ENCODE measurements at regions not wholly inside any gene's neighbourhood (a gene's known extent, or its start where the extent isn't known, plus 50 kb on each side); places are given as distances from the start of the nearest gene placed in this dataset.
"Not testable (repeated sequence)": the region's sequence is repeated elsewhere in the genome, so short reads cannot be mapped to it uniquely, and the experiment has no call there.

DNA sequence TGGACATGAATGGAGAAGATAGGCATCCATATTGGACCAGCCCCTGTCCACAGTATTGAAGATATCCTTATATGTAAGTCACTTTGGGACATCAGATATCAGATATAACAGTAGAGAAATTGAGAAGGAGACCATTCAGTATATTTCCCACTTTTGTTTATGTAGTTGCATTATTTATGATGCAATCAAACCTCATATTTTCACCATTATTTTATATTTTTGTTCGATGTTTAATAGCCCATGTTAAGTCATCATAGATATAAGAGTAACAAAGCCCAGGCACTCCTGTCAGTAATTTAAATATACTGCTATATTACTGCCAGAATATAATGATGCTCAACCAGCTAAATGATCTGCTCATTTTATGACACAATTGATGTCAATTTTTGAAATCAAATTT lies 744.5 kb upstream of the EPHA7 start:
- Histone ChIP-seq H3K4me1 (ENCODE audit: control insufficient read depth, insufficient read depth, low read length) (no peaks in the 10 kb centered on the region), H3K9ac (ENCODE audit: low read length) (no peak overlapping the region), H3K36me3 (ENCODE audit: control insufficient read depth, insufficient read depth, low read length) (no peaks in the 10 kb centered on the region), H3K27me3 (ENCODE audit: control insufficient read depth, insufficient read depth, low read length) (no peaks in the 10 kb centered on the region), H3K4me3 (ENCODE audit: low read length) (no peak overlapping the region), H3K27ac (ENCODE audit: low read depth, low read length) (no peak overlapping the region)

DNA sequence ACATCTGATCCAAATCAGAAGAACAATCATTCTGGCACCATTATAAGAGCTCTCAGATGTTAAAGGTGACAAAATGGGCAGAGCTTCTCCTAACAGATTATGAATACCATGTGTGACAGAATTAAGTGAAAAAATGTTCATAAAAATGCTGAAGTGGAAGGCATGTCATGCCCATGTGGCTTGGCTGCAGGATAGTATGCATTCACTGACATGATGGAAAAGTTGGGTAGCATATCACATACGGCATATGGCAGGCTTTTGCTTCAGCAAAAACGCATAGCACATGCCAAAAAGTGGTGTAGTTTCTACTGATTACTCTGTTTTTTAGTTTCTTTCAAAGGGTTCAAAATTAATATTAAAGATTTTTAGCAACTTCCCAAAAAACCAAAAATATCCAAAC lies 731.5 kb upstream of the EPHA7 start:
- no peak overlapping the region for H3K9ac ChIP-seq (ENCODE audit: low read length)
- no peaks in the 10 kb centered on the region for H3K27me3 ChIP-seq (ENCODE audit: control insufficient read depth, insufficient read depth, low read length)
- H3K4me3 ChIP-seq (ENCODE audit: low read length), result no peak overlapping the region
- H3K4me1 ChIP-seq (ENCODE audit: control insufficient read depth, insufficient read depth, low read length), result no peaks in the 10 kb centered on the region
- no peaks in the 10 kb centered on the region for H3K36me3 ChIP-seq (ENCODE audit: control insufficient read depth, insufficient read depth, low read length)
- no peak overlapping the region for H3K27ac ChIP-seq (ENCODE audit: low read depth, low read length)

DNA sequence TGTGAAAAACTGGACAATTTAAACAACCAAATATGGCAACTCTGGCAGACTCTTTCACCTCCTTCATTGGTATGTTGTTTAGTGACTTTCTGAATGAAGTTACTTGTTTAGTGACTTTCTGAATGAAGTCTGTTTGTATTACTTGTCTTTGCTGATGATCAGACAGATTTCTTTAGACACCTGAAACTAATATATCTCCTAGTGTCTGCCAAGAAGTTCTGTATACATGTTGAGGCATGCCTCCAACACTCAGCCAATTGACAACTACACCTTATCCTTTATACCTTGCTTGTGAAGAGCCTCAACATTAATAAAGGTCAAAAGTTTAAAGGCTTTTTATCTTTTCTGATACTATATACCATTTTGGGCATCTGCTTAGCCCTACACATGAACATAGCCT lies 725.4 kb upstream of the EPHA7 start:
- no peaks in the 10 kb centered on the region for H3K4me1 ChIP-seq (ENCODE audit: control insufficient read depth, insufficient read depth, low read length)

DNA sequence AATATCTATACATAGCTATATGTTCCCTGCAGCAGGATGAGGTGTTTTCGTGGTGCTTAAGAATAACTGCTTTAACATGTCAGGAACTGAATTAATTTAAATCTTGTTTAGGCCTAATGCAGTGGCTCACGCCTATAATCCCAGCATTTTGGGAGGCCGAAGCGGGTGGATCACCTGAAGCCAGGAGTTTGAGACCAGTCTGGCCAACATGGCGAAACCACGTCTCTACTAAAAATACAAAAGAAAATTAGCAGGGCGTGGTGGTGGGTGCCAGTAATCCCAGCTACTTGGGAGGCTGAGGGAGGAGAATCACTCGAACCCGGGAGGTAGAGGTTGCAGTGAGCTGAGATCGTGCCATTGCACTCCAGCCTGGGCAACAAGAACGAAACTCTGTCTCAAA lies 717.8 kb upstream of the EPHA7 start:
- H3K4me3 ChIP-seq (ENCODE audit: low read length); H3K27ac ChIP-seq (ENCODE audit: low read depth, low read length); H3K9ac ChIP-seq (ENCODE audit: low read length); H3K27me3 ChIP-seq (ENCODE audit: control insufficient read depth, insufficient read depth, low read length); H3K4me1 ChIP-seq (ENCODE audit: control insufficient read depth, insufficient read depth, low read length); H3K36me3 ChIP-seq (ENCODE audit: control insufficient read depth, insufficient read depth, low read length): not testable (repeated sequence)

More for the DNA sequence above, 725.4 kb upstream of the EPHA7 start:
- Histone ChIP-seq H3K36me3 (ENCODE audit: control insufficient read depth, insufficient read depth, low read length) (no peaks in the 10 kb centered on the region), H3K4me3 (ENCODE audit: low read length) (no peak overlapping the region), H3K9ac (ENCODE audit: low read length) (no peak overlapping the region), H3K27me3 (ENCODE audit: control insufficient read depth, insufficient read depth, low read length) (no peaks in the 10 kb centered on the region), H3K27ac (ENCODE audit: low read depth, low read length) (no peak overlapping the region)

DNA sequence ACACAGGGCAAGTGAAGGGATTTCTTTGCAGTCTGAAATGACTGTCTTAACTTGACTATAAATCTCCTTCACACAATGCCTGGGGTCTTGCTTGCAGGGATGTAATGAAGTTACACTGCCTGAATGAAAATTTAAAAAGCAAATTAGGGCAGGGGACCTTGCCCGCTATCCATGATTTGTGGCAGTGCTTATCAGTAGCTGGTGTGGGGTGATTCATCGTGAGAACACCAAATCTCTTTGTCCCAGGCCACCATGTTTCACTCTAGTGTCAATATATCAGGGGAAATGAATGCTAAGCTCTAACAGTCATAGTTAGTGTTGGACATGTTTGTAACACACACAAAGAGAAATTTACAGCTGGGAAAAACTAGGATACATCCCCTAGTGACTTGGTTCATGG lies 713.7 kb upstream of the EPHA7 start:
- Histone ChIP-seq H3K4me1 (ENCODE audit: control insufficient read depth, insufficient read depth, low read length) (no peaks in the 10 kb centered on the region), H3K9ac (ENCODE audit: low read length) (no peak overlapping the region), H3K27ac (ENCODE audit: low read depth, low read length) (no peak overlapping the region), H3K36me3 (ENCODE audit: control insufficient read depth, insufficient read depth, low read length) (no peaks in the 10 kb centered on the region), H3K4me3 (ENCODE audit: low read length) (no peak overlapping the region), H3K27me3 (ENCODE audit: control insufficient read depth, insufficient read depth, low read length) (no peaks in the 10 kb centered on the region)

DNA sequence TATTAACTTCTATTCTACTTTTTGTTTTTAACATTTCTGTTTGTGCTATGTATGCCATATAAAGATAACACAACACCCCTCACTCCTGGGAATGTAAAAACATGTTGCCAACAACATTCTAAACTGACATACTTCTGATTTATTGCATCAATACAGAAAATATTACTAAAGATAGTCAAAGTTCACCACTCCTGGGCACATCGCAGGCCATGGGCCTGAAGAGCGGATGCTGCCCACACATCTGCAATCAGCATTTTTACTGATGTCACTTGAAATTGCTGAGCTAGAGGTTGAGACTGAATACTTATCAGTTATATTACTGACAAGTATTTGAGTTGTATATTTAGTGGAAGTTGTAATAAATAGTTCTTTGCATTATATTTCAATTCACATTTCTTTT lies 711.9 kb upstream of the EPHA7 start:
- Histone ChIP-seq H3K27me3 (ENCODE audit: control insufficient read depth, insufficient read depth, low read length) (no peaks in the 10 kb centered on the region), H3K4me3 (ENCODE audit: low read length) (no peak overlapping the region), H3K9ac (ENCODE audit: low read length) (no peak overlapping the region), H3K36me3 (ENCODE audit: control insufficient read depth, insufficient read depth, low read length) (no peaks in the 10 kb centered on the region), H3K4me1 (ENCODE audit: control insufficient read depth, insufficient read depth, low read length) (no peaks in the 10 kb centered on the region), H3K27ac (ENCODE audit: low read depth, low read length) (no peak overlapping the region)

DNA sequence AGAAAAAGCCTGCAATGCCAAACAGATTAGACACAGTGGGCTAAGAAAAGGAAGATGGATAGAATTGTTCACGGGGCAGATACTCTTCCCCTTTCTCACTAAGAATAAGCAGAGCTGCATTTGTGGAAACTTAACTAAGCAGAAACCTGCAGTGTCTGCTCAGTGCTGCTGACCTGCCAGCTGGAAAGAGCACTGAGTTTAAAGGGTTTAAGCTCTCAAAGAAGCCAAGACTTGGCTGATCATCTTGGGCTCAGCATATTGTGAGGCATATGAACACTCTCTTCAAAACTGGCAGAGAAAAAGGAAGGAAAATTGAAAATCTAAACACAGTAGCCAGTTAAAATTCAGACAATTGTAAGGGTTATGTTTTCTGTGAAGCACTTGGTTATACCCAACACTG lies 711.1 kb upstream of the EPHA7 start:
- Histone ChIP-seq H3K27ac (ENCODE audit: low read depth, low read length) (no peak overlapping the region), H3K27me3 (ENCODE audit: control insufficient read depth, insufficient read depth, low read length) (no peaks in the 10 kb centered on the region), H3K9ac (ENCODE audit: low read length) (no peak overlapping the region), H3K36me3 (ENCODE audit: control insufficient read depth, insufficient read depth, low read length) (no peaks in the 10 kb centered on the region), H3K4me3 (ENCODE audit: low read length) (no peak overlapping the region), H3K4me1 (ENCODE audit: control insufficient read depth, insufficient read depth, low read length) (no peaks in the 10 kb centered on the region)

DNA sequence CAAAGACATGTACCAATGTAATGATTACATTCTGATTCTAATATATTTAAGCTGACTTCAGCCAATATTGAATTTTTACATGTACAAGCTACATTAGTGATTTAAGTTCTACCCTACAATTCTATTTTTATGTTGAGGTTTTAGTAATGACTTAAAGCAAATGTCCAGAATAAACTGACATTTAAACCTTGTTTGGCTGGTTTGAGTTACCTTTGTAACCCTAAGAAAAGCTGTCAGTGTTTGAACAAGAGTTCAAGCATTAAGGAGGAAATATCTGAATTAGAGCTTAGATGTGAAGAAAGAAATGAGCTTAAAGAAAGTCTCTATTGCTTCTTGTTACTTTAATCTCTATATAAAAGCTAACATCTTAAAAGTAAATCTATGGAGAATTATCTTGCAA lies 710.6 kb upstream of the EPHA7 start:
- Histone ChIP-seq H3K27ac (ENCODE audit: low read depth, low read length) (no peak overlapping the region), H3K27me3 (ENCODE audit: control insufficient read depth, insufficient read depth, low read length) (no peaks in the 10 kb centered on the region), H3K9ac (ENCODE audit: low read length) (no peak overlapping the region), H3K4me3 (ENCODE audit: low read length) (no peak overlapping the region), H3K36me3 (ENCODE audit: control insufficient read depth, insufficient read depth, low read length) (no peaks in the 10 kb centered on the region), H3K4me1 (ENCODE audit: control insufficient read depth, insufficient read depth, low read length) (no peaks in the 10 kb centered on the region)

DNA sequence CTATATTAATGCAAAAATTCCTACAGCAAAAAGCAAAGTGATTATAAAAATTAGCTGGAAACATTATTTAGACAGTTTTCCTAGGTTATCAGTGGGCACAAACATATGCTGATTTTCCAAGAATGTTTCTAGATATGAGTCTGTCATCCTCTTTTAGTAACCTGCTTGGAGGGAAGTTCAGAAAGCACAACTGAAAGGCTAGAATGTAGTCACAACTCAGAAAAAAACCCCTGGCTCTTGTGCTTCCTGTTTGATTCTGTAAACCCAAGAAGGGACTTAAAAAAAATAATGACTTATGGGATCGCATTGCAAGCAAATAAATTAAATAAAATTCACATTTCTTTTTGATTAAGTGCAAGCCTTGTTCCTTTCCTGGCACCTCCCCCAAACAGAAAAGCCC lies 708.4 kb upstream of the EPHA7 start:
- Histone ChIP-seq H3K9ac (ENCODE audit: low read length) (no peak overlapping the region), H3K4me1 (ENCODE audit: control insufficient read depth, insufficient read depth, low read length) (no peaks in the 10 kb centered on the region), H3K4me3 (ENCODE audit: low read length) (no peak overlapping the region), H3K27ac (ENCODE audit: low read depth, low read length) (no peak overlapping the region), H3K27me3 (ENCODE audit: control insufficient read depth, insufficient read depth, low read length) (no peaks in the 10 kb centered on the region), H3K36me3 (ENCODE audit: control insufficient read depth, insufficient read depth, low read length) (no peaks in the 10 kb centered on the region)

DNA sequence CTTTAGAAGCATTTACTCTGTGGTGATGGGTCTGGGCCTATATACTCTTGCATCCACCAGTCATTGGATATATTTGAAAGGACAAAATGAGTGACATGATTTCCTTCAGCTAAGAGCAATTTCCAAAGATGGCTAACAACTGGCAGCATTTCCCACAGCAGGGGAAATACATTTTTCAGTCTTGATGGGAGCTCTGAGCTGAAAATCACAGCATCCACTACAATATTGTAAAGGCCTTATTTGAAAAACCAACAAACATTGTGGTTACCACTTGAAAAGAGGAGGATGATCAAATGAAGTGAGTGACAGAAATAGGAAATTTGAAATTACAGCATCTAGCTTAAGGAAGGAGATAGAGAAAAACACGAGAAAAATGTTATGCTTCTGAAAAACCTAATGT lies 705.0 kb upstream of the EPHA7 start:
- Histone ChIP-seq H3K36me3 (ENCODE audit: control insufficient read depth, insufficient read depth, low read length) (no peaks in the 10 kb centered on the region), H3K4me1 (ENCODE audit: control insufficient read depth, insufficient read depth, low read length) (no peaks in the 10 kb centered on the region), H3K9ac (ENCODE audit: low read length) (no peak overlapping the region), H3K27me3 (ENCODE audit: control insufficient read depth, insufficient read depth, low read length) (no peaks in the 10 kb centered on the region), H3K27ac (ENCODE audit: low read depth, low read length) (no peak overlapping the region), H3K4me3 (ENCODE audit: low read length) (no peak overlapping the region)

DNA sequence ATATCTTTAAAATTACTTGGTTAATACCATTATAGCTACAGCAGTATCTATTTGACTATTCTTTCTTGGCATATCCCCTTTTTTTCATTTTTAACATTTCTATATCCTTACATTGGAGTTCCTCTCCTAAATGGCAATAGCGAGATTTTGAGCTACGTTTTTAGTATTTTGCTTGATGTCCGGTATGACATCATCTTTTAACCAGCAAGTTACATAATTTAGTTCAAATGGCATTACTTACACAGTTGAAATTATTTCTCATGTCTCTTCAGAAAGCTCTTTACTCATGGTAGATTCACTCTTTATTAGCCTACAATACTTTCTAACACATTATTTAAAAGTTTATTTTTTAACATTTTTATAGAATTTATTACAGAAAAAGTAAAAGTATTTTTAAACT lies 701.7 kb upstream of the EPHA7 start:
- no peak overlapping the region for H3K4me3 ChIP-seq (ENCODE audit: low read length)
- no peak overlapping the region for H3K27ac ChIP-seq (ENCODE audit: low read depth, low read length)
- no peaks in the 10 kb centered on the region for H3K4me1 ChIP-seq (ENCODE audit: control insufficient read depth, insufficient read depth, low read length)
- H3K36me3 ChIP-seq (ENCODE audit: control insufficient read depth, insufficient read depth, low read length), result no peaks in the 10 kb centered on the region
- no peak overlapping the region for H3K9ac ChIP-seq (ENCODE audit: low read length)
- H3K27me3 ChIP-seq (ENCODE audit: control insufficient read depth, insufficient read depth, low read length), result no peaks in the 10 kb centered on the region

DNA sequence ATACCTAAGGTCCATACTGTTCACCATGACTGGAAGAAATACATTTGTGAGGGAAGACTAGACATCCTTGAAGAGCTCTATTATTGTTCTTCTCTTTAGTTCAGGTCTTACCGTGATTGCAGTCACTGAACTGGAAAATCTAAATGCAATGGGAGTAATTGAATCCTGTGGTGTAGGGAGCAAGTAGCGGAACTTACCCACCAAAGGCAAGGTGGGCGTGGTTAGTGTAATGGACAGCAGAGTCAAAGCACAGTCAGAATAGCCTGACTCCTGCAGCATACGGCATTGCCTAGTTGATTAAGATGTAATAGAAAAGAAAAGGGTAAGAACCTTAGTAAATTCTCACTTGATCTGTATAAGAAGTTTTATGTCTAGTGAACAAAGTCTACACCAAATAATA lies 679.7 kb upstream of the EPHA7 start:
- H3K36me3 ChIP-seq (ENCODE audit: control insufficient read depth, insufficient read depth, low read length), result no peaks in the 10 kb centered on the region
- no peaks in the 10 kb centered on the region for H3K27me3 ChIP-seq (ENCODE audit: control insufficient read depth, insufficient read depth, low read length)
- H3K4me3 ChIP-seq (ENCODE audit: low read length), result no peak overlapping the region
- no peak overlapping the region for H3K27ac ChIP-seq (ENCODE audit: low read depth, low read length)
- H3K9ac ChIP-seq (ENCODE audit: low read length), result no peak overlapping the region
- H3K4me1 ChIP-seq (ENCODE audit: control insufficient read depth, insufficient read depth, low read length), result no peaks in the 10 kb centered on the region

DNA sequence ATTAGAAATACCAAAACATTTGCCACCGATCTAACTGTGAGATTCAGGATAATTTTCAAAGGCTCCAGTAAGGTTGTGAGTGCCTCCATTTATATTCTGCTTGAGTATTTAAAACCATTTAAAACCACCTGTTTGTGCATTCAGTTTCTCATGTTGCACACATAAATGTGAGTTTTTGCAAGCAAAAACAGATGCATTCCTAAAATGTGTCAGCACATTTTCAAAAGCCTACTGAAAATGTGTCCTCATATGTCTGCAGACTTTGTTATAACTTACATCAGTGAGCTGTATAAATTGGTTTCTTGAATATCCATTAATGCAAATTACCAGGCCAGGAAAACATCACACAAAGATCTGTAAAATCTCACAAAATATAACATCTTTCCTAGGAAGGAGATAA lies 676.6 kb upstream of the EPHA7 start:
- no peak overlapping the region for H3K4me3 ChIP-seq (ENCODE audit: low read length)
- H3K4me1 ChIP-seq (ENCODE audit: control insufficient read depth, insufficient read depth, low read length), result no peaks in the 10 kb centered on the region
- H3K27ac ChIP-seq (ENCODE audit: low read depth, low read length), result no peak overlapping the region
- no peak overlapping the region for H3K9ac ChIP-seq (ENCODE audit: low read length)
- no peaks in the 10 kb centered on the region for H3K36me3 ChIP-seq (ENCODE audit: control insufficient read depth, insufficient read depth, low read length)
- H3K27me3 ChIP-seq (ENCODE audit: control insufficient read depth, insufficient read depth, low read length), result no peaks in the 10 kb centered on the region

DNA sequence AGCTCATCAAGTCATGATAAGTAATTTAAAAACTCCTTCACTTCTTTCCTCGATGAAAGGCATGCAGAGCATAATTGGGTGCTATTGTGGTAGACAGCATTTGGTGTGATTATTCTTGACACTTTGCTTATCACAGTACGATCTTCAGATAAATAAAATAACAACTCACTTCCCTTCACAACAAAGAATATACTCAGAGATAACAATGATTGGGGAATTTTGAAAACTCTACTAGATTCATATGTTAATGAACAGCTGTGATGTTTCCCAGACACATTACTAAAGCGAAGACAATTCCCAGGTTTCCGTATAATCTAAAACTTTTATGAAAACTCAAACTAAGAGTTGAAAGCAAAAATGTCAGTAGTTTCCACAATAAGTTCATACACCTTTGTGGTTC lies 670.6 kb upstream of the EPHA7 start:
- Histone ChIP-seq H3K27me3 (ENCODE audit: control insufficient read depth, insufficient read depth, low read length) (no peaks in the 10 kb centered on the region), H3K4me1 (ENCODE audit: control insufficient read depth, insufficient read depth, low read length) (no peaks in the 10 kb centered on the region), H3K27ac (ENCODE audit: low read depth, low read length) (no peak overlapping the region), H3K4me3 (ENCODE audit: low read length) (no peak overlapping the region), H3K36me3 (ENCODE audit: control insufficient read depth, insufficient read depth, low read length) (no peaks in the 10 kb centered on the region), H3K9ac (ENCODE audit: low read length) (no peak overlapping the region)
